Mesenchymal stem cell (in vitro differentiated cells and primary cell): ENCODE measurements at regions not wholly inside any gene's neighbourhood (a gene's known extent, or its start where the extent isn't known, plus 50 kb on each side); places are given as distances from the start of the nearest gene placed in this dataset.
"Not testable (repeated sequence)": the region's sequence is repeated elsewhere in the genome, so short reads cannot be mapped to it uniquely, and the experiment has no call there.

Source experiments
- DNase-seq: peaks from one replicate; pipeline ENCODE4 v3.0.0-alpha.2; 2013
- H2AFZ ChIP-seq: one replicate; pipeline ENCODE4 v1.6.1; 2013; ENCODE audit warnings: low read depth, mild to moderate bottlenecking, control low read depth, inconsistent platforms, low read length, moderate library complexity
- H2AK5ac ChIP-seq: 2 replicates; pipeline ENCODE4 v1.6.1; 2013; ENCODE audit warnings: low read length, moderate library complexity, mild to moderate bottlenecking, inconsistent platforms; ENCODE audit not compliant: severe bottlenecking
- H2BK120ac ChIP-seq: one replicate; pipeline ENCODE4 v1.6.1; 2013; ENCODE audit warnings: low read depth, mild to moderate bottlenecking, inconsistent platforms, low read length, moderate library complexity
- H2BK12ac ChIP-seq, 2 experiments: one replicate each; pipeline ENCODE4 v1.6.1; 2013; ENCODE audit warnings: inconsistent platforms in 2 of 2, low read length in 2 of 2, mild to moderate bottlenecking in 2 of 2, moderate library complexity in 2 of 2, control low read depth in 1 of 2
- H2BK15ac ChIP-seq: one replicate; pipeline ENCODE4 v1.6.1; 2013; ENCODE audit warnings: mild to moderate bottlenecking, low read depth, inconsistent platforms; ENCODE audit not compliant: poor library complexity, severe bottlenecking
- H2BK5ac ChIP-seq: 2 replicates; pipeline ENCODE4 v1.6.1; 2013; ENCODE audit warnings: low read depth, mild to moderate bottlenecking, low read length, control low read depth, inconsistent platforms; ENCODE audit not compliant: poor library complexity, severe bottlenecking
- H3K14ac ChIP-seq, 2 experiments: one replicate each; pipeline ENCODE4 v1.6.1; 2013; ENCODE audit warnings: inconsistent platforms in 2 of 2, low read length in 2 of 2, control low read depth in 1 of 2, mild to moderate bottlenecking in 1 of 2, moderate library complexity in 1 of 2
- H3K18ac ChIP-seq, 2 experiments: one replicate each; pipeline ENCODE4 v1.6.1; 2013; ENCODE audit warnings: inconsistent platforms in 2 of 2, low read length in 2 of 2, control low read depth in 1 of 2, low read depth in 1 of 2, mild to moderate bottlenecking in 1 of 2
- H3K23ac ChIP-seq, 2 experiments: one replicate each; pipeline ENCODE4 v1.6.1; 2013; ENCODE audit warnings: inconsistent platforms in 2 of 2, low read length in 2 of 2, mild to moderate bottlenecking in 2 of 2, moderate library complexity in 2 of 2, control low read depth in 1 of 2
- H3K27ac ChIP-seq: 2 replicates; pipeline ENCODE4 v1.5.1; 2013; ENCODE audit warnings: mild to moderate bottlenecking, moderate library complexity, low read length, control low read depth, inconsistent platforms; ENCODE audit not compliant: poor library complexity, severe bottlenecking
- H3K27me3 ChIP-seq, 2 experiments: 2 replicates each; pipeline versions ENCODE4 v1.6.1 to v1.7.0; 2013; ENCODE audit warnings: low read length in 2 of 2, mild to moderate bottlenecking in 2 of 2, moderate library complexity in 2 of 2, control low read depth in 1 of 2, inconsistent platforms in 1 of 2; ENCODE audit not compliant: control insufficient read depth in 1 of 2, insufficient read depth in 1 of 2
- H3K36me3 ChIP-seq, 2 experiments: 2 replicates each; pipeline versions ENCODE4 v1.6.1 to v1.7.0; 2013; ENCODE audit warnings: low read length in 2 of 2, control low read depth in 1 of 2, inconsistent platforms in 1 of 2, low read depth in 1 of 2, mild to moderate bottlenecking in 1 of 2; ENCODE audit not compliant: insufficient read depth in 2 of 2, control insufficient read depth in 1 of 2
- H3K4ac ChIP-seq, 2 experiments: one replicate each; pipeline ENCODE4 v1.6.1; 2013; ENCODE audit warnings: inconsistent platforms in 2 of 2, low read length in 2 of 2, mild to moderate bottlenecking in 2 of 2, moderate library complexity in 2 of 2, control low read depth in 1 of 2, low read depth in 1 of 2
- H3K4me1 ChIP-seq: 2 replicates; pipeline ENCODE4 v1.6.1; 2013; ENCODE audit warnings: low read depth, low read length, control low read depth; ENCODE audit not compliant: control insufficient read depth, insufficient read depth
- H3K4me2 ChIP-seq: 2 replicates; pipeline ENCODE4 v1.6.1; 2013; ENCODE audit warnings: low read length, mild to moderate bottlenecking, inconsistent platforms; ENCODE audit not compliant: poor library complexity, severe bottlenecking
- H3K4me3 ChIP-seq, 2 experiments: 2 replicates each; pipeline versions ENCODE4 v1.5.1 to v1.7.0; 2013; ENCODE audit warnings: low read length in 2 of 2, mild to moderate bottlenecking in 2 of 2, control low read depth in 1 of 2, low read depth in 1 of 2; ENCODE audit not compliant: insufficient read depth in 1 of 2
- H3K79me1 ChIP-seq: replicated peaks from 2 replicates; pipeline ENCODE4 v1.6.1; 2013; ENCODE audit warnings: mild to moderate bottlenecking, control low read depth, low read length, inconsistent platforms; ENCODE audit not compliant: poor library complexity, severe bottlenecking
- H3K9ac ChIP-seq: 2 replicates; pipeline ENCODE4 v1.7.0; 2013; ENCODE audit warnings: mild to moderate bottlenecking, low read length, moderate library complexity
- H3K9me3 ChIP-seq: 2 replicates; pipeline ENCODE4 v1.7.0; 2013; ENCODE audit warnings: mild to moderate bottlenecking, low read length; ENCODE audit not compliant: control insufficient read depth
- H4K8ac ChIP-seq: one replicate; pipeline ENCODE4 v1.6.1; 2013; ENCODE audit warnings: inconsistent platforms, mild to moderate bottlenecking, low read length, moderate library complexity
- H4K91ac ChIP-seq: one replicate; pipeline ENCODE4 v1.6.1; 2013; ENCODE audit warnings: mild to moderate bottlenecking, low read length, inconsistent platforms
- WGBS: methylation state at CpG from one replicate; pipeline ENCODE4 v1.1.7; 2013; ENCODE audit warnings: mixed read lengths; 5-methylcytosine and 5-hydroxymethylcytosine counted together

DNA sequence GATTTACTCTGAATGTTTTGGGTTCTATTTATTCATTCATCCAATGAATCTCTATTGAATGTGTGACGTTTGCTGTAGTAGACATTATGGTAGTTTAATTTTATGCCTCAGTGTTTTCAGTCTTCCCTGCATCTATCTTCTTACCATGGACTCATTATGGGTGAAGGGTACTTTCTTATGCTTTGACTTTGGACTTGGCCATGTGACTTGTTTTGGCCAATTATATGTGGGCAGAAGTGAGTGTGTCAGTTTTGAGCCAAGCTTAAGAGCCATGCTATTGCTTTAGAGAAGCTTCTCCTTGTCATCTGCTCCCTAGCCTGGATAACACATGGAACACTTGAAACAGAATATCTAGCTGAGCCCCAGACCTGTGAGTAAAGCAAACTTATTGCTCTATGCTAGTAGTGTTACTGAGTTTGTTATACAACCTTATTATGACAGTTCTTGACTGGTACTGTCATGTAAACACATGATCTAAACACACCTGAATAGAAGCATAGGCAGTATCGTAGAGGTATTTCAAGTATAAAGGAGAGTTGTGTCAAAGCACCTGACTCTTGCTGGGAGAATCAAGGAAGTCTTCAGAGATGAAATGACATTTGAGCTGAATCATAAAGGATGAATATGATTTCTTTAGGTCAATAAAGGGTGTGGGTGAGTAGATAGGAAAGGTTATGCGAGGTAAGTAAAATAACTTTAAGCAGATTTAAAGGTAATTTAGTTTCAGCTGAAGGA lies 128.4 kb downstream of the NAA11 start:
- Histone ChIP-seq H2BK12ac (no peak overlapping the region), H3K27ac (no peak overlapping the region), H4K91ac (no peak overlapping the region), H3K4me2 (no peak overlapping the region), H2BK5ac (no peak overlapping the region), H3K9ac (no peak overlapping the region), H2AK5ac (no peak overlapping the region), H3K9me3 (peaks cover 4% of the 10 kb centered on the region), H2BK15ac (no peak overlapping the region), H3K23ac (no peak overlapping the region), H3K4me3 (no peak overlapping the region), H2BK120ac (no peak overlapping the region), H3K4ac (no peak overlapping the region), H3K27me3 (no peaks in the 10 kb centered on the region), H2AFZ (no peak overlapping the region), H3K79me1 (no peaks in the 10 kb centered on the region), H3K14ac (no peak overlapping the region), H3K4me1 (no peaks in the 10 kb centered on the region), H3K36me3 (no peaks in the 10 kb centered on the region), H3K18ac (no peak overlapping the region), H4K8ac (no peak overlapping the region)
- DNase-seq: no peak
- WGBS: 82% methylated on average over 3 of the region's 3 CpGs

GRCh38 chr4:79191292-79191691 lies 134.6 kb downstream of the NAA11 start:
- not testable (repeated sequence) for H2AFZ ChIP-seq, H4K91ac ChIP-seq, H2BK12ac ChIP-seq, DNase-seq, H3K4me3 ChIP-seq, H3K4me2 ChIP-seq, H3K36me3 ChIP-seq, H3K27ac ChIP-seq, H3K18ac ChIP-seq, H3K4me1 ChIP-seq, H3K23ac ChIP-seq, H3K79me1 ChIP-seq, H2BK15ac ChIP-seq, H2BK120ac ChIP-seq, H3K14ac ChIP-seq, H2BK5ac ChIP-seq, H3K4ac ChIP-seq, H3K27me3 ChIP-seq, H2AK5ac ChIP-seq, H3K9me3 ChIP-seq, H3K9ac ChIP-seq, H4K8ac ChIP-seq
- WGBS: 89% methylated on average over 1 of the region's 1 CpG

- Histone ChIP-seq H2BK12ac (no peak overlapping the region), H2BK120ac (no peak overlapping the region), H3K4me2 (no peak overlapping the region), H2BK5ac (no peak overlapping the region), H3K14ac (no peak overlapping the region), H3K9me3 (no peaks in the 10 kb centered on the region), H3K27ac (no peak overlapping the region), H3K4ac (no peak overlapping the region), H3K18ac (no peak overlapping the region), H3K9ac (no peak overlapping the region), H2AFZ (no peak overlapping the region), H4K91ac (no peak overlapping the region), H3K36me3 (no peaks in the 10 kb centered on the region), H2AK5ac (no peak overlapping the region), H3K79me1 (no peaks in the 10 kb centered on the region), H3K27me3 (no peaks in the 10 kb centered on the region), H3K23ac (no peak overlapping the region), H3K4me1 (no peaks in the 10 kb centered on the region), H4K8ac (no peak overlapping the region), H2BK15ac (no peak overlapping the region), H3K4me3 (no peak overlapping the region)
- WGBS: 76% methylated on average over 2 of the region's 3 CpGs
- no peak for DNase-seq
Observed at GRCh38 chr4:79185526-79186045, 140.3 kb downstream of the NAA11 start.

DNA sequence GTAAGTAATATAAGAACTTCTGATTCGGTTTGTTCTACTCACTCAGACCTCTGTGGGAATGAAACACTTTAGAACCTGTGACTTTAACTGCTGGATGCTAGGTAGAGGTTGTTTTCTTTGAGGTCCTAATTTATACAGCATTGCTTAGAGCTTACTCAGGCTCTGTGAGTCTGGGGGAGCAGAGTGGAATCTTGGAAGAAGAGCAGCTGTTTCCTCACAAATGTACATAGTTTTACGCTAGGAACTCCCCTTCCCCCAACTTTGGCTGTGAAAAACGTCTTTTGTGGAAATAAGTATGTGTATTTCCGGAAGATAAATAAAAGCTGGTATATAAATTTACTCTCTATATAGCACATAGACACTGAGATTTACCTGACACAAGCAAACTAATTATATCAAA lies 141.4 kb downstream of the NAA11 start:
- H3K4me1 ChIP-seq: no peaks in the 10 kb centered on the region
- H3K79me1 ChIP-seq: no peaks in the 10 kb centered on the region
- no peak overlapping the region for H3K4ac ChIP-seq
- H3K27ac ChIP-seq: no peak overlapping the region
- no peak overlapping the region for H3K4me3 ChIP-seq
- no peak overlapping the region for H4K91ac ChIP-seq
- no peak overlapping the region for H2BK12ac ChIP-seq
- H3K4me2 ChIP-seq: no peak overlapping the region
- no peaks in the 10 kb centered on the region for H3K27me3 ChIP-seq
- no peak overlapping the region for H2BK5ac ChIP-seq
- DNase-seq: no peak
- no peak overlapping the region for H3K23ac ChIP-seq
- H3K14ac ChIP-seq: no peak overlapping the region
- H4K8ac ChIP-seq: no peak overlapping the region
- no peaks in the 10 kb centered on the region for H3K9me3 ChIP-seq
- no peak overlapping the region for H2AK5ac ChIP-seq
- no peak overlapping the region for H2BK15ac ChIP-seq
- no peak overlapping the region for H3K18ac ChIP-seq
- H3K9ac ChIP-seq: no peak overlapping the region
- H3K36me3 ChIP-seq: no peaks in the 10 kb centered on the region
- 62% methylated on average over 1 of the region's 4 CpGs for WGBS
- no peak overlapping the region for H2AFZ ChIP-seq
- H2BK120ac ChIP-seq: no peak overlapping the region
